GM18520 (cell line): ENCODE measurements at regions not wholly inside any gene's neighbourhood (a gene's known extent, or its start where the extent isn't known, plus 50 kb on each side); places are given as distances from the start of the nearest gene placed in this dataset.
"Not testable (repeated sequence)": the region's sequence is repeated elsewhere in the genome, so short reads cannot be mapped to it uniquely, and the experiment has no call there.

Experiments used
- ATAC-seq: cut with Tn5 transposase; IDR thresholded peaks from one replicate; pipeline ENCODE4 v1.9.1; 2021; ENCODE audit not compliant: unreplicated experiment

DNA sequence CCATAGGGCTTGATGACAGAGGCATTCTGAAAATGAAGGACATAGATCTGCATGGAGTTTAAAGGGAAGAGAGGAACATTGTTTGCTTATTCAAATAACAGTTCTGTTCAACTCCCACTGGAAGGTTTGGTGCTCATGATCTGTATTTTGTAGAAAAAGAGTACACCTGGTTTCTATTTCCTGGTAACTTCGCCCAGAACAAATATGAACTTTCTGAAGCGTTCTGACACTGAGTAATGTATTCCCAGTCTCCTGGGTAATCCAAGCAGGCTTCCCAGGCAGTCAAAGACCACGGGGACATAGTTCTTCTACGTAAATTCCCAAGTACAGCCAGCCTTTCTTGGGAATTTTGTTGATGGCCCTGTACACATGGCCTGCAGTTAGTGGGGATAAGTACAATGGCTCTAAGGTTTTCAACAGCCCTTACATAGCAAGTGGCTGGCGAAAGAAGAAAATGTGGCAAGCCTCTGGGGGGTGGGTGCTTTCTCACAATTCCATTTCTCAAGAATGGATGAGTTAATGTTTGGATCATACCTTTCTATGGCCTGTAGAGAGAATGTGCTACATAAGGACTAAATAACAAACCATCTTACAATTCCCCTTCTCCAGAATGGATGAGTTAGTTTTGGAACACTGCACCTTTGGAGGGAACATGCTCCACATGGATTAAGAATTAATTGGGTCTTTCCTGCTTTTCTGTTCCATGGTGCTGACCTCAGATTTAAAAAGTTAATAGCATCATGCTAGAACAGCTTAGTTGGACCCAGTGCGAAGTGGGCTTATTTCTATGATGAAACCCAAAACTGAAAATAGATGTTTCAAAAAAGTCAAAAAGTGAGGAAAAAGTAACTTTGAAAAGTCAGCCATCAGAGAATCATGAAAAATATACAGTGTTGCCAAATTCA lies 52.7 kb downstream of the COL6A6 start:
- ATAC-seq, result no peak

- ATAC-seq, result no peak
Measured at GRCh38 chr3:130572769-130573168, 55.8 kb downstream of the COL6A6 start.

- ATAC-seq, result no peak
Measured at GRCh38 chr3:130576375-130577266, 59.6 kb downstream of the COL6A6 start.

GRCh38 chr3:130582457-130583153 lies 65.6 kb downstream of the COL6A6 start:
- peak; percentile 67 for ATAC-seq

DNA sequence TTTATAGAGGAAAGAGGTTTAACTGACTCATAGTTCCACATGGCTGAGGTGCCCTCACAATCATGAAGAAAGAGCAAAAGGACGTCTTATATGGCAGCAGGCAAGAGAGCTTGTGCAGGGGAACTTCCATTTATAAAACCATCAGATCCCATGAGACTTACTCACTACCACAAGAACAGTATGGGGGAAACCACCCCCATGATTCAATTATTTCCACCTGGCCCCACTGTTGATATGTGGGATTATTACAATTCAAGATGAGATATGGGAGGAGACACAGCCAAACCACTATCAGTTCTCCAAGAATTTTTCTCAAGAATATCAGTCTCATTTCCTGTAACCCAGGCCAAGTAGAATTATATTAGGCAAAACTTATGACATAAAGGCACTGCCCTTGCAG lies 77.8 kb downstream of the COL6A6 start:
- ATAC-seq, result not testable (repeated sequence)

- no peak for ATAC-seq
Measured at GRCh38 chr3:130596484-130596883, 79.5 kb downstream of the COL6A6 start.

DNA sequence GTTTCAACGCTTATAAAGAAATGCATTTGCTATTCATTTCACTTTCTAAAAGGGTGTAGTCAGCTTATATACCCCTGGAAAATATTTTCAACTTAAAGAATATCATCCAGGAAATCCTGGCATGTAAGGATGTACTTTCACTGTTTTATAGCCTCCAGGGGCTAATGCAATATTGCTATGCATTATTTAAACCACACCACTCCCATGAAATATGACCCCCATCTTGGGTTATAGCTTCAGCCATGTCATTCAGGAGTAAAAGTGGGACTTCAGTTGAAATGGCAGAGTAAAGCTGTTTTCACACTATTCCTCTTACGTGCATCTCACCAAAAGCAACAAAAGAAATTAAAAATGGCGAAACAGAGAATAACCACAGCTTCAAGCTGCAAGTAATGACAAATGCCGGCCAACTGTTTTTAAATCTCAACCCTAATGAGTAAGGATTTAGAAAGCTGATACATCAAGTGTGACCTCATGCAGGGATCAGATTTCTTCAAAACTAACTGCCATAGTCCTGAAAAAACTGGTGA lies 84.5 kb downstream of the COL6A6 start:
- ATAC-seq, result no peak

GRCh38 chr3:130604806-130605205 lies 87.8 kb downstream of the COL6A6 start:
- ATAC-seq, result no peak

DNA sequence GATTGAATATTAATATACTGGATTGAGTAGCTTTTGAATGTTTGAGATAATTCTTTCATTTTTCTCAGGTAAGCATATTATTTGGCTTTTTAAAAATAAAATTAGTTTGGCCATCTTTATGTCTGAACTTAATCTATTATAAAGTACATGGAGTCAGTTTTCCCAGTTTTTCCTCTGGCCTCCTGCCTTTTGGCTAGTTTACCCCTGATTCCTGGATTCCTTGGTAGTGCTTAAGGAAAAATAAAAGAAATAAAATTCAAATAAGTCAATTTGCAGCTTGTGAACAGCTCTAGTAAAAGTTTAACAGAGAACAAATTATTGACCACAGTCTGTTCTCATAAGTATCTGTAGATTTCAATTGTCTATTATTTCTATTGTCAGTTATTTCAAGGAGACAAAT lies 89.4 kb downstream of the COL6A6 start:
- ATAC-seq, result no peak

- no peak for ATAC-seq
Measured at GRCh38 chr3:130607553-130608154, 90.7 kb downstream of the COL6A6 start.

- ATAC-seq, result no peak
Measured at GRCh38 chr3:130609166-130609979, 92.4 kb downstream of the COL6A6 start.

- no peak for ATAC-seq
Measured at GRCh38 chr3:130619196-130619595, 102.2 kb downstream of the COL6A6 start.

DNA sequence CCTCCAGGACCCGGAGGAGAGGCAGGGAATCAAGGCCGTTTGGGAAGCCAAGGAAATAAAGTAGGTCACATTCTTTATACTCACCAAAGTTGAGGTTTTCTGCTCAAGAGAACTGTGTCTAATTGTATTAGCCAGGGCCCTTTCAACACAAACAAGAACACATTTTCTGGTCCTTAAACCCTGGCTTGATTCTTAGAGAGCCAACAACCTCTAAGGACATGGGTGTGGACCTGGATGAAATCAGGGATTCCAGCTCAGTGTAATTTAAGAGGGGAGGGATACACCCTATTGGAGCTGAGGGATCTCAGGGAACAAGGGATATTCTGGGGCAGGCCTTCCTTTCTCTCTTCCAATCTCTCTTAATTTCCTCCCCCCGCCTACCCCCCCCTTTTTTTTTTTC lies 104.8 kb downstream of the COL6A6 start:
- no peak for ATAC-seq

- ATAC-seq, result no peak
Measured at GRCh38 chr3:130626049-130626448, 109.1 kb downstream of the COL6A6 start.

DNA sequence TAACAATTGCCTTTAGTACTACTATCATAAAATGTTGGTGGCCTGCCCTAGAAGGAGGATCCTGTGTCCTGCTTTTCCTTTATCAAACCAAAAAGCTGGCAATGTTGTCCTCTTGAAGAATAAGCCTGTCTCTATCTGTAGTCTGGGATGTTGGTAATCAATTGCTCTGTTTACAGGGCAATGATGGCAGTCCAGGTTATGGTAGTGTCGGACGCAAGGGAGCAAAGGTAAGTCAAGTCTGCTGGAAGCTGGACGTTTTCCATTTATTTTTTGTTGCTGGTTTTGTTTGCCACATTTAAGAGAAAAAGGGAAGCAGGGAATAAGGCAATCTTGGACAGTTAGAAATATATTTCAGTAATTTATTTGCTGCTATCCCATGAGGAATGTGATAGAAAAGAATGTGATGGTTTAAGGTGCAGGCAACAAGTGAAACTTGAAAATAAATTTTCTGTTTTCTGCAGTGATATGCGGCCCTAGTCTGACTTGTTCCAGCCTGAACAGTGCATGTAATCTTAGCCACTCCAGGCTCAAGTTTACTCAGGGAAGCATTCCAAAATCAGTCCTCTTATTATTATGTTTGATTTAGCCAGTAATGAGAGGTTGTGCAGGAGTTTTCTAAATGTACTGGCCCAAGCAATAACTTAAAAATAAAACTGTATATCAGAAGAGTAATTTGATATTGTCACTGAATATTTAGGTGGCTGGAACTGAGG lies 110.3 kb downstream of the COL6A6 start:
- no peak for ATAC-seq

DNA sequence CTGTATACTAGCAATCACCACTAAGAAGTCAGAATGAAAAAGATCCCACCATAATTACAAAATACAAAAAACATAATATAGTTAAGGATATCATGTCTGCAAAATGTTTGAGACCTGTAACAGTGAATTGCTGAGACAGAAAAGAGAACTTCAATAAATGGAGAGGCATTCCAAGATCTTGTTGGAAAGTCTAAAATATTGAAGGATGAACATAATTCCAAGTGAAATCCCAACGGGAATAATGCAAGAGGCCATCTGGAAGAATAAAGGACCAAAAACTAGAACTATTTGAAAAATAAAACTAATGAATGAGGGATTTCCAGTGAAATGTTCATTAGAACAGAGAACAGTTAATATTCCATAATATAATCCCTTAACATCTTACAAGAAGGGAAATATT lies 110.9 kb downstream of the COL6A6 start:
- ATAC-seq, result no peak
